WTC11 (cell line): ENCODE measurements at regions not wholly inside any gene's neighbourhood (a gene's known extent, or its start where the extent isn't known, plus 50 kb on each side); places are given as distances from the start of the nearest gene placed in this dataset.

ENCODE experiments used
- CREB1 ChIP-seq: sonication (generic); formaldehyde crosslinking; IDR thresholded peaks from 2 replicates; pipeline ENCODE4 v1.8.0; 2023; ENCODE audit warnings: mild to moderate bottlenecking, missing genetic modification reagents
- IRF2 ChIP-seq: sonication (generic); formaldehyde crosslinking; IDR thresholded peaks from 2 replicates; pipeline ENCODE4 v1.8.0; 2022; ENCODE audit warnings: low read depth, missing genetic modification reagents, borderline replicate concordance
- ZBTB43 ChIP-seq: sonication (generic); formaldehyde crosslinking; IDR thresholded peaks from 2 replicates; pipeline ENCODE4 v1.8.1; 2023; ENCODE audit warnings: mild to moderate bottlenecking, missing genetic modification reagents
- ZNF121 ChIP-seq: sonication (generic); formaldehyde crosslinking; IDR thresholded peaks from 2 replicates; pipeline ENCODE4 v1.8.0; 2023; ENCODE audit warnings: missing genetic modification reagents
- TF ChIP-seq, protein P1 (sequence below): fragments of 200-600 bp; IDR thresholded peaks from 2 replicates; pipeline ENCODE4 v1.8.0; 2022; ENCODE audit warnings: antibody characterized with exemption

DNA sequence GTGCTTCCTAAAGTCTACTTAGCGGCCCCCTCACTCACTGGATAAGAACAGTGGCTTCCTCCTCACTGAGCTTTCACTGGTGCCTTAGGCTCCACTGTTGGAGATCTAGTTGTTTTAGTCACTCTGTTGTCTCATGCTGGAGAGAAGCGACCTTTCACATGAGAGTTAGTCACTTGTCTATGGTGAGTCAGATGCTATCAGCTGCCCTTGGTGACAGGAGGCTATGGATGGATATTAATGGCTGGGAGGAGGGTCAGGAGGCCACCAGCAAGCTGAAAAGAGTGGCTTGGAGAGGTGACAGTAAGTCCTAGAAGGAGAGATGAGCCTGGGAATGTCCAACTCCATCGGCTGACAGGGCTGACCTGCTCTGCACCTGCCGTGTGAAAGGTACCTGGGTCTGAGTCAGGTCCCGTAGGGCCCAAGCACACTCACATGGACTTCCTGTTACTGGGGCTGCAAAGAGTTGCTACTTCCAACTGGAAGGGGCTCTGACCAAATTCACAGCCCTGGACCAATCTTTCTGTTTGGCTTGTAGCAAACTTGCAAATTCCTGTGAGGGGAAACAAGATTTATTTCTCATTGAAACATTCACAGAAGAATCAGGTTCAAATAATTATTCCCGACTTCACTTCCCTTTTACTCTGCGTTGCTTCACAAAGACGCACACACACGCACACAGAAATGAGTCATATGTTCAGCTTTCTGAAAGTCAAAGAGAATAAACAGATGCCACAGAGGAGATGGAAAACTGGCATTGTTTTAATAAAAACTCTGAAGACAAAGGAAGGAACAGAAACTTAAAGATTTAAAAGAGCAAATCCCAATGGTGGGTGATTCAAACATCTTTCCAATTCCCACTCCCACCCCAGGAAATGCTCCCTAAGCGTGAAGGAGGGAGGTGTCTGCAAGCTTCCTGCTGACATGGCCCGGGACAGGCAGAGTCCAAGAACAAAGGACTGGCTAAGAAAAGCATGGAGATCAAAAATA is 203.5 kb upstream of the TWIST2 start:
- TF ChIP-seq ZNF121 (CRISPR knock-in tag) (no peak), CREB1 (CRISPR knock-in tag) (no peak), ZBTB43 (CRISPR knock-in tag) (no peak), IRF2 (CRISPR knock-in tag) (no peak)
- TF ChIP-seq, protein P1, sequence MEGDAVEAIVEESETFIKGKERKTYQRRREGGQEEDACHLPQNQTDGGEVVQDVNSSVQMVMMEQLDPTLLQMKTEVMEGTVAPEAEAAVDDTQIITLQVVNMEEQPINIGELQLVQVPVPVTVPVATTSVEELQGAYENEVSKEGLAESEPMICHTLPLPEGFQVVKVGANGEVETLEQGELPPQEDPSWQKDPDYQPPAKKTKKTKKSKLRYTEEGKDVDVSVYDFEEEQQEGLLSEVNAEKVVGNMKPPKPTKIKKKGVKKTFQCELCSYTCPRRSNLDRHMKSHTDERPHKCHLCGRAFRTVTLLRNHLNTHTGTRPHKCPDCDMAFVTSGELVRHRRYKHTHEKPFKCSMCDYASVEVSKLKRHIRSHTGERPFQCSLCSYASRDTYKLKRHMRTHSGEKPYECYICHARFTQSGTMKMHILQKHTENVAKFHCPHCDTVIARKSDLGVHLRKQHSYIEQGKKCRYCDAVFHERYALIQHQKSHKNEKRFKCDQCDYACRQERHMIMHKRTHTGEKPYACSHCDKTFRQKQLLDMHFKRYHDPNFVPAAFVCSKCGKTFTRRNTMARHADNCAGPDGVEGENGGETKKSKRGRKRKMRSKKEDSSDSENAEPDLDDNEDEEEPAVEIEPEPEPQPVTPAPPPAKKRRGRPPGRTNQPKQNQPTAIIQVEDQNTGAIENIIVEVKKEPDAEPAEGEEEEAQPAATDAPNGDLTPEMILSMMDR, result no peak
